IPS DF 19.7 (cell line): ENCODE measurements at regions not wholly inside any gene's neighbourhood (a gene's known extent, or its start where the extent isn't known, plus 50 kb on each side); places are given as distances from the start of the nearest gene placed in this dataset.
"Not testable (repeated sequence)": the region's sequence is repeated elsewhere in the genome, so short reads cannot be mapped to it uniquely, and the experiment has no call there.

ENCODE experiments used
- DNase-seq: peaks from one replicate; pipeline ENCODE4 v3.0.0-alpha.2; 2013; ENCODE audit warnings: low read depth, low spot score

GRCh38 chr6:140001821-140002341, 627.4 kb upstream of the CITED2 start:
- DNase-seq: no peak

DNA sequence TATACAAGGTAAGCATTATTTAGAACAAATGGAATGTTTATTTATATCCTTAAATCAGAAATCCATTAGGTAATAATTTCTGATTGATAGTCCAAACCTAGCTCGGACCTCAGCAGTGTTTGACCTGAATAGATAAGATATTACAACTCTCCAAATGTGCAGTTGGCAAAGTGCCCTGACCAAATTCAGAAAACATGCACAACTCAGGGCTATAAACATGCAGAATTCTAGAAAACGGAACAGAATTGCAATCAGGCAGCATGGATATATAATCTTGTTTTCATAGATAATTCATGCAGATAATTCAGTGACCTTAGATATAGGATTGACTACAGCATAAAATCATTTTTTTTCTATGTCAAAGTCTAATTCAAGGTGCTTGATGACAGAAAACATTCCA, 626.6 kb upstream of the CITED2 start:
- no peak for DNase-seq

DNA sequence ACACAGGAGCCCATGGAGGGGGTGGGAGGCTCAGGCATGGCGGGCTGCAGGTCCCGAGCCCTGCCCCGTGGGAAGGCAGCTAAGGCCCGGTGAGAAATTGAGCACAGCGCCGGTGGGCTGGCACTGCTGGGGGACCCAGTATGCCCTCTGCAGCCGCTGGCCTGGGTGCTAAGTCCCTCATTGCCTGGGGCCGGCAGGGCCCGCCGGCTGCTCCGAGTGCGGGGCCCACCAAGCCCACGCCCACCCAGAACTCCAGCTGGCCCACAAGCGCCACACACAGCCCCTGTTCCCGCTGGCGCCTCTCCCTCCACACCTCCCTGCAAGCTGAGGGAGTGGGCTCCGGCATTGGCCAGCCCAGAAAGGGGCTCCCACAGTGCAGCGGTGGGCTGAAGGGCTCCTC, 625.2 kb upstream of the CITED2 start:
- not testable (repeated sequence) for DNase-seq

DNA sequence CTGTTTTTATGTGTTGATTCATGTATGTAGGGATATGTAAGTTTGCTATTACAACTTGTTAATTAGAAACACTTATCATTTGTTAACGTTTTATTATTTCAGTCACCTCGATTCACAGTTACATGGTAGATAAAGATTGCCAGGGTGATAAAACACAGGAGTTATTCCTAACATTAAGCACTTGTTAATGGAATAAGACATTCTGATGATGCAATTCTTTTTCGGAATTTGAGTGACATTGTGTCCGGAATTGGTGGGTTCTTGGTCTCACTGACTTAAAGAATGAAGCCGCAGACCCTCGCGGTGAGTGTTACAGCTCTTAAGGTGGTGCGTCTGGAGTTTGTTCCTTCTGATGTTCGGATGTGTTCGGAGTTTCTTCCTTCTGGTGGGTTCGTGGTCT, 624.0 kb upstream of the CITED2 start:
- not testable (repeated sequence) for DNase-seq

DNA sequence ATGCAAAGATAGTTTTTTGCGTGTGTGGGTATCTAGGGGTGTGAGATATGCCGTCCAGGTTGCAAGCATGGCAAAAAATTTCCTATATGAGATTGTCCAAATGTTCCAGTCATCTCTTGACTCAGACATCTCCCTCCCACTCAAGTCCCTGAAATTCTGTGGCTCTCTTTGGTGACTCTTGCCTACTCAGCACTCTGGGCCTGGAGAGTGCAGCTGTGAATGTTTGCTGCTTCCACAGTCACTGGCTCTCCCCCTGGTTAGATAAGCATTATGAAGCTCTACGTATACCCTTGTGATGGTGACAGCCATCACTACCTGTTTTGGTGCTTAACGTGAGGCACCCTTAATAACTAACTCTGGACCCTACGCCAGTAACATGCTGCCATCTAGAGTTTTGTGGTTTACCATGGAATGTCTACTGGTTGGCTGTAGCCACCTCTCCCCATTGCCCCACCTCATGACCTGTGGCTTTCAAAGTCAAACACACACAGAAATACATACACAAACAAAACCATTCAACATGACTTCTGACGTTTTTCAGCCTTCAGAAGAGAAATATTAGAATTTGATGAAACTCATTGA, 621.9 kb upstream of the CITED2 start:
- no peak for DNase-seq

DNA sequence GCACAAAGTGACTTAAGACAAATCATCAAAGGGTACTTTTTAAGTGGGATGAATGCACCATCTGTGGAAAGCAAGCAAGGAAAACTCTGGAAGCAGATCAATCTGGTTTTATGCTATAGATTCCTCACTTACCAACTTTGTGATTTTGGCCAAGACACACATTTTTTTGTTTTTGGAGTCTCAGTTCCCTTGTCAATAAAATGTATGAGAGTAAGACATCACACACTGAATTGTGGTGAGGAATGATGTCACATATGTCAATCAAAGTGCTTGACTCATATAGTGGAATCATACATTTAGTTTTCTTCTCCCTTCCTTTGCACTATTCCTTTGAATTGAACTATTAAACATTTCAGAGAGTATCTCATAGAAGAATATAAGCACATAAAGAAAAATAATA, 620.5 kb upstream of the CITED2 start:
- no peak for DNase-seq

DNA sequence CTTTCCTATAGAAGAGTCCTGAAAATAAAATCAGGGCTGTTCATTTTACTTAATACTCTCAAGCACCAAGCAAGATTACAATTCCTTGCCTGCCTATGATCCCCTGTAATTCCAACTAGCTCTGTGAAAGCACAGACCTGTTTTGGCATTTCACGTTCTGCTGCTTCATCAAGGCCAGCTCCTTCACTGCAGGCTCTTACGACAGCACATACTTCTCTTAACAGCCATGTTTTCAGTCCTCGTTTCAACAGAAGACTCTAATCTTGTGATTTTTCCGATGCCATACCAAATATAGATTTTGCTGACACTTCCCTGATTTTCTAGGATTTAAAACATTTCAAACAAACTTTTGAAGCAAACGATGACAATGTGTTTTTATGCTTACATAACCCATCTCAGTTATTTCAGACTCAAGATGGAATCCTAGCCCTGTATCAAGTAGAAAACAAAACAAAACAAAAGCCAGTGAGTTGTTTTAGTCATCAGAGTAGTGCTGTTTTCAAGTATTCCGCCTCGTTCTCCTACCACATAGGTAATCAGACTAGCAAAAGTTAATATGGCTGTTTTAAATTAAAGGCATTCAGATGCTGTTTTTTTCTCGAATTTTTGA, 616.5 kb upstream of the CITED2 start:
- DNase-seq: no peak

- no peak for DNase-seq
Measured at GRCh38 chr6:139990026-139990686, 615.7 kb upstream of the CITED2 start.

DNA sequence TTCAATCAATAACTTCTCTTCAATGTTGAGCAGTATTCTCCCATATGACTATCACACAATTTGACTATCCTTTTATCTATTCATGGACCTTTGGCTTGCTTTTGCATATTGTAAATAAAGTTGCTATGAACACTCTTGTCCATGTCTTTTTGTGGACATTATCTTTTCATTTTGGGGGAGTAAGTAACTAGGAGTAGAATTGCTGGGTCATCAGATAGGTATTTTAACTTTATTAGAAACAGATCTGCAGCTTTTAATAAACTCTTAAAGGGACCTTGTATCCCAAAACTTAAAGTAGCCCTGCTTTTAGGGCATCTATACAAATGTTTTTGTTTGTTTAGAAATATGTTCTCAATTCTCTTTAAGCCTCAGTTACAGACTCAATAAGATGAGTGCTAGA, 614.2 kb upstream of the CITED2 start:
- no peak for DNase-seq

- no peak for DNase-seq
Measured at GRCh38 chr6:139987091-139987490, 612.6 kb upstream of the CITED2 start.

GRCh38 chr6:139985236-139985815, 610.9 kb upstream of the CITED2 start:
- no peak for DNase-seq

GRCh38 chr6:139984317-139984716, 609.9 kb upstream of the CITED2 start:
- no peak for DNase-seq

GRCh38 chr6:139983555-139984276, 609.3 kb upstream of the CITED2 start:
- DNase-seq: no peak

DNA sequence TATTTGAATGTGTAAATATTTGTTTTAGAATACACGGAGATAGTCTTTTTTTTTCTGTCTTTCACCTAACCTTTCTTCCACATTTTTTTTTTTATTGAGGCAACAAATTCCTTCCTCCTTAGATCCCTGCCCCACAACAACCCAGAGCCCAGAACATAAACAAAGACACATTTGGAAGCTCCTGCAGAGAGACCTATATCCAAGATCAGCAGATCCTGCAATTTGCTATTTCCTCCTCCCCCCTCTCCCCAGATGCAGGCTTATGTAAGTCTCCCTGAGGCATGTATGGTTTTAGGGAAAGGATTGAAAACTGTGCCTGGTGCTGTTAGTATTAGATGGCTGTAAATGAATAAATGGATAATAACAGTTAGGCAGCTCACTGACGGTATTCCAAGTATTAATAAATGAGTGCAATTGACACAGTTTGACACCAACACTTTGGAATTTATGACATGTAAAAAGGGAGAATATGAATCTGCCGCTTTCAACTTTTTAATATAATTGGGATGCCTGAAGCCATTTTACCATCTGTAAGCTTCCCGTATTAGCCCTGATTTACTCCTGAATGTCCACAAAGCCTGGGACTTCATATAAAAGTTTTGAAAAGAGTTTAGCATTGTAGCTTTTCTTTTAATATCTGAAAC, 608.3 kb upstream of the CITED2 start:
- DNase-seq: no peak

- DNase-seq: no peak
Measured at GRCh38 chr6:139982195-139982594, 607.7 kb upstream of the CITED2 start.

- no peak for DNase-seq
Measured at GRCh38 chr6:139981768-139982181, 607.3 kb upstream of the CITED2 start.

DNA sequence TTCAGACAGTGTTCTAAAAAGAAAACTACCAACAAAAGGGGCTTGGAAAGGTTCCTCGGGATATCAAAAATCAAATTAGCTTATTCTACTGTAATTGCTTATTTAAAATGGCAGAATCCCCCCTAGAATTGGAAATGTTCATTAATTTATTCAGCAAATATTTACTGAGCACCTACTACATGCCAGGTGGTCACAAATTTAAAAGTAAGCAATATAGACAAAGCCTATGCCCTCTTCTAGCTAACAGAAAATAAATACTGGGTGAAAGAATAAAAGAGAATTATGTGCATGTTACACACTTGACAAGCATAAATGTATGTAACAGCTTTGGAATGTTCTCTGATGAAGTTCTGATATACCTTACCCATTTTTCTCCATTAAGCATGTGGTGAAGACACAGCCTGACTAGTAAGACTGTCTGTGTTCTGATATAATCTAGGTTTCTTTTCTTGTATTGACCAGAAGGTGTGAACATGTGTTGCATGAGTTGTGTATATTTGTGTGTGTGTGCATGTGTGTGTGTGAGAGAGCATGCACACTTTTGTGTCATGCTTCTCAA, 606.7 kb upstream of the CITED2 start:
- DNase-seq: no peak

DNA sequence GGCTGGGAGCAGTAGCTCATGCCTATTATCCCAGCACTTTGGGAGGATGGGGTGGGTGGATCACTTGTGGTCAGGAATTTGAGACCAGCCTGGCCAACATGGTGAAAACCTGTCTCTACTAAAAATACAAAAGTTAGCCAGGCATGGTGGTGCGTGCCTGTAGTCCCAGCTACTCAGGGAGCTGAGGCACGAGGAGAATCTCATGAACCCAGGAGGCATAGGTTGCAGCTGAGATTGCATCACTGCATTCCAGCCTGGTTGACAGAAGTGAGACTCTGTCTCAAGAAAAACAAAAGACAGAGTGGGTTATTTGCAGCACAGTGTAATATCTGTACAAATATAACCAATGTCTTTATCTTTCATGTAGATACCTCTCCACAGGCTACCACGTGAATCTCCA, 606.2 kb upstream of the CITED2 start:
- DNase-seq: not testable (repeated sequence)

GRCh38 chr6:139979021-139979725, 604.7 kb upstream of the CITED2 start:
- no peak for DNase-seq

GRCh38 chr6:139977887-139978332, 603.5 kb upstream of the CITED2 start:
- no peak for DNase-seq
